Islet precursor cell (in vitro differentiated cells): ENCODE measurements at regions not wholly inside any gene's neighbourhood (a gene's known extent, or its start where the extent isn't known, plus 50 kb on each side); places are given as distances from the start of the nearest gene placed in this dataset.
"Not testable (repeated sequence)": the region's sequence is repeated elsewhere in the genome, so short reads cannot be mapped to it uniquely, and the experiment has no call there.

Source experiments
- DNase-seq: peaks from one replicate; pipeline ENCODE4 v3.0.0-alpha.2; 2018

DNA sequence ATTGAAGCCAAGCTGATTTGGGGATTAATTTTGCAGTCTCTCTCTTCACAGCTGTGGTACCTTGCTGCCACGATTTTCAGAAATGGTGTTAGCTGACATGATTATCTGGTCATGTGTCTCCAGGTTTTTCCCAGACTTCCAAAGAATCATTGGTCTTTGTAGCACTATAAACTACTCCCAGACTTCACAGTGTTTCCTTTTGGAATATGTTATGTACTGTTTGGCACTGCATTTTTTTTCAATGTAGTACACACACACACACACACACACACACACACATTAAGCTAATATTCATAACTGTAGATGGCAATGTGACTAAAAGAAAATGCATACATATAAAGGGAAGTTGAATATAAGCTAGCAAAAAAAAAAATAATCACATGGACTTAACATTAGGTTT is 856.6 kb upstream of the SPRY2 start:
- DNase-seq = no peak

DNA sequence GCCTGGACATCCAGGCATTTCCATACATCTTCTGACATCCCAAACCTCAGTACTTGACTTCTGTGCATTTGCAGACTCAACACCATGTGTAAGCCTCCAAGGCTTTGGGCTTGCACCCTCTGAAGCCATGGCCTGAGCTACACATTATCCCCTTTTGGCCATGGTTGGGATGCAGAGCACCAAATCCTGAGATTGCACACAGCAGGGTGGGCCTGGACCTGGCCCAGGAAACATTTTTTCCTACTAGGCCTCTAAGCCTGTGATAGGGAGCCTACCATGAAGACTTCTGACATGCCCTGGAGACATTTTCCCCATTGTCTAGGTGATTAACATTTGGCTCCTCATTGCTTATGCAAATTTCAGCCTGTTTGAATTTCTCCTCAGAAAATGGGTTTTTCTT is 853.4 kb upstream of the SPRY2 start:
- DNase-seq = no peak

DNA sequence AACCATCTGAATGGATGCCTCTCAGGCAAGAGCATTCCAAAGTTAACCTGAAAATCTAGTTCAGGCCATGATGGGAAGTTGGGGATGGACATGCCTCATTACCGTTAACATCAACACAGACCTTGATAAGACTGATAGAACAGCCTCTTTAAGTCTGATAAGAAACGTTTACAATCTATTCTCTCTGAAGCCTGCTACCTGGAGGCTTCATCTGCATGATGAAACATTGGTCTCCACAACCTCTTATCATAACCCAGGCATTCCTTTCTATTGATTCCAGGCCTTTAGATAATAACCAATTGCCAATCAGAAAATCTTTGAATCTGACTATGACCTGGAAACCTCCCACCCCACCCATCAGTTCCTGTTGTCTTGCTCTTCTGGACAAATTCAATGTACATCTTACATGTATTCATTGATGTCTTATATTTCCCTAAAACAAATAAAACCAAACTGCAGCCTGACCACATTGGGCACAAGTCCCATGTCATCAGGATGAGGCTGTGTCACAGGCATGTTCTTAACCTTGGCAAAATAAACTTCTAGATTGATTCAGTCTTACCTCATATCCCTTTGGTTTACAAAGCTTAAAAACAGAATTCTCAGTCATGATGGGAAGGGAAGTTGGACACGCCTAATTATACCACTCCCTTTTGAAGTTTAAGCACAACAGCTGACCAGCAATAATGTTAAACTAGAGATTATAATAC is 843.8 kb upstream of the SPRY2 start:
- no peak for DNase-seq

DNA sequence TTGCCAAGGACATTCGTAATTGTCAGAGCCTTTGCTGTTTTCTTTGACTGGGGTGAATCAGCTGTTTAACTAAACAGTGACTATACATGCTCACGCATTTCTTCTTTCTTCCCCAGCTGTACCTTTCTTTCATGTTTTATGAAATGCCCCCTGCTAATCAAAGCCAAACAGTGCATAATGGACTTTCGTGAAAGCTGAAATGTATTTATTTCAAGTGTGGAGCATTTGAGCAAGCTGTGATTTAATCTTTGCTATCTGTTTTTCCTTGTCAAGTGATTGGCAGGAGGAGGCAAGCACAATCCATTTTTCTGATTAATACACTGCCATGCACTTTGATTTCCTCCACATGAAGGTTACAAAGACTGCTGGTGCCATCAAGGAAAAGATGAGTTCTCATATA is 831.7 kb upstream of the SPRY2 start:
- DNase-seq = no peak

DNA sequence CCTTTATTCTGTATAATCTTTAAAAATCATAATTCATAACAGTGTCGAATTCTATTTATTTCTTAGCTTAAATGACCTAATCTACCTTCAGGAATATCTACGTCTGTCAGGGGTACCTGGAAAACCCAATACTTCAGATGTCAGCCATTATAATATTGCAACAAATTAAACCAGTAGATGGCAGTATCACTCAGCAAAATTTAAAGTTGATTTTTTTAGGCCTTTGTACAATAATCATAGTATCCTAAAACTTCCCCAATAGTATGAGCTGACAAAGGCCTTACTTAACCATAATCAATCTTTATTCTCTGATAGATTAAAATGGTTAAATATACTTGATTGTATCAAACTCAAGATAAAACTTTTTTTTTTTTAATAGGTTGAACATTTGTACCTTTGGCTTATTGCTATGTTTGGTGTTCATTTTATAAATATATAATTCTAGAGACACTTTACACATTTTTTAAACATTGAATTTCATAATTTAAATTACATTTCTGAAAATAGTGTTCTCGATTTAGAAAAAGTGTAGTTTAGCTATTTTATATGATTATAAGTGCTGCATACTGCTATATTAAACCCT is 830.2 kb upstream of the SPRY2 start:
- no peak for DNase-seq

DNA sequence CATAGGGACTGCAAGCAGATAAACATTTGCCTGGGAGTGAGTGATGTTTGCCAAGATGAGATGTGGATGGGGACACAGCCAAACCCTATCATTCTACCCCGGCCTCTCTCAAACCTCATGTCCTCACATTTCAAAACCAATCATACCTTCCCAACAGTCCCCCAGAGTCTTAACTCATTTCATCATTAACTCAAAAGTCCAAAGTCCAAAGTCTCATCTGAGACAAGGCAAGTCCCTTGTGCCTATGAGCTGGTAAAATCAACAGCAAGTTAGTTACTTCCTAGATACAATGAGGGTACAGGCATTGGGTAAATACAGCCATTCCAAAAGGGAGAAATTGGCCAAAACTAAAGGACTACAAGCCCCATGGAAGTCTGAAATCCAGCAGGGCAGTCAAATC is 822.9 kb upstream of the SPRY2 start:
- DNase-seq = not testable (repeated sequence)

DNA sequence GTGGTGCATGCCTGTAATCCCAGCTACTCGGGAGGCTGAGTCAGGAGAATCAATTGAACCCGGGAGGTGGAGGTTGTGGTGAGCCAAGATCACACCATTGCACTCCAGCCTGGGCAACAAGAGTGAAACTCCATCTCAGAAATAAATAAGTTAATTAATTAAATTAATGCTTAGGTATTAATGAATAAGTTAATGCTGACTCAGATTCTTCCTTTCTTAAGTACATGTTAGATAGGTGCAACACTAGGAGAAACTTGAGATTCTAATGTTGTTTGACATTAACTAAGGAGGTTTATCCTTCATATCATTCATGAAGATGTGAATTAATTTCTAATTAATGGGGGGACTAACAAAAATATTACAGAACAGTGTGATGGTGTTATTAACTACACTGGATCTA is 812.6 kb upstream of the SPRY2 start:
- DNase-seq = no peak

DNA sequence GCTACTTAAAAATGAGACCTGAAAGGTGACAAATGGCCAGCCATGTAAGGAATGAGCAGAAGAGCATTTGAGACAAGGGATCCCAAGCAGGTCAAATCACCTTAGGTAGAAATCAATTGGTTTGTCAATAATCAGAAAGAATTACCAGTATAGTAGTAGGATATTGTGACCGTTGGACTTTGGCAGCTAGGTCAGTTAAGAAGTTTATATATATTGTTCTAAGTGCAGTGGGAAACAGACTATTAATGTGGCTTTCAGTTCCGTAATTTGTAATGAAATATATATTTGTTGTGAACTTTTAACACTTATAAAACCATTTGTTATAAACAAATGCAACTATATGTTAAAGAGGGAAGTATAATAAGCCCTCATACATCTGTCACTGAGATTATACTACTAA is 807.9 kb upstream of the SPRY2 start:
- DNase-seq = no peak

DNA sequence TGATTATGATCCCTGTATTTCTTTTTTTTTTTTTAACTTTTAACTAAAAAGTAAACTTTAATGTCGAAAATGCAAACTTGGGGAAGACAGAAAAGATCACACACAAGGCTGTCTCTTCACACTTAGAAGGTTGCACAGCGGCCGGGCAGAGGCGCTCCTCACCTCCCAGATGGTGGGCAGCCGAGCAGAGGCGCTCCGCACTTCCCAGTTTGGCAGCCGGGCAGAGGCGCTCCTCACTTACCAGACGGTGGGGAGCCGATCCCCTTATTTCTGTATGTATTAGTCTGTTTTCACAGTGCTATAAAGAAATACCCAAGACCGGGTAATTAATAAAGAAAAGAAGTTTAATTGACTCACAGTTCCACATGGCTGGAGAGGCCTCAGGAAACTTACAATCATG is 805.6 kb upstream of the SPRY2 start:
- DNase-seq = not testable (repeated sequence)

DNA sequence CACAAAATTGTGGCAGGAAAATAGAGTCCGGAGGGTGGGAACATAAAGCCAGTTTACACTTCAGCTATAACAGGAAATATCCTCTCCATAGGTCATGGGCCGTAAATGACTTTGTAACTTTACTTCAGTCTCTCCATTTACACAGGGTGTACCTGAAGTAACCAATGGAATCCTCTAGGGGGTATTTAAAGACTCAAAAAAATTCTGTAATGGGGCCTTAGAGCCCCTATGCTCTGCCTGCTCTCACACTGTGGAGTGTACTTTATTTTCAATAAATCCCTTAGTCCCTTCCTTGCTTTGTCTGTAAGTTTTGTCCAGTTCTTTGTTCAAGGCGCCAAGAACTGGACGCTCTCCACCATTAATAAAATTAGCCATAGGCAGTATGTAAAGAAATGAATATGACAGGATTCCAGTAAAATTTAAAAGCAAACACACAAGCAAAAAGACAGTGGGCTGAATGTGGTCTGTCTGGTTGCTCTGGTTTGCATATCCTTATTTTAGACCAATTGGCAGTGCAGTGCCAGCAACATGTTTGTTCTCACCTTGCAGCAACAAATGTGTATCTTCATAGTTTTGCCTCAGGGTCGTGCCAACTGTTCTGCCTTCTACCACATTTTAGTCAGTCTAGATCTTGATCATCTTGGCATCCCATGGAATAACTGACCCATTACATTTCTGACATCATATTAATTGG is 801.5 kb upstream of the SPRY2 start:
- DNase-seq = no peak

DNA sequence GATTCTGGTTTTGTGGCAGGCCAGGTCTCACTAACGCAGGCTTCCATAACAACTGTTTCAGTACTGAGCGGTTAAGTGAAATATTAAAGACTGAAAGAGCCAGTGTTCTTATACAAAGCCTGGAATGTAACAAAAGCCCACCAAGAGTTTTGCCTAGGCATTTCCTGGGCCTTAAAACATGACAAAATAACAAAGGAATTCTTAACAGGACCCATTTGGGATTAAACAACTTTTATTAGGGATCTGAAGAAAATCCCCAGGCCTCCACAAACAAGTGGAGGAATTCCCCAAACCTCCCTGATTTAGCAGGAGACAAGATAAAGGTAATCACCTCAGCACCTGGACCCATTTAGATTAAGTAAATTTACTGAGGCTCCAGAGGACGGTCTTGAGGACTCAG is 799.7 kb upstream of the SPRY2 start:
- no peak for DNase-seq

DNA sequence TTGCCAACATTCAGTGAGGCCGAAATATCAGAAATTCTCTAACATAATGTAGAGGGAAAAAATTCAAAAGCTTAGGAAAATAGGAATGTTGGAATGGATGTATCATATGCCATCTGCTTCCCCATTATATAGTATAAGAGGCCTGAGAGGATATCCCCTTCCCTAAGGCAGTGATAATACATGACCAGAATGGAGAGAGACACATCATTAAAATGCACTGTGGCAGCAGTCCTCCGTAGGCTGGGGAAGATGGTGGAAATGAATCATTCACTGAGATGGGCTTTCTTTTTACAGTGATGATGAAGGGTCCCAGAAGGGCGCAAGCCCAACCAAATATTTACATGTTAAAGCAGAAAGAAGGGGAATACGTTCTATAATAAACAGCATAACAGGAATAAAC is 799.1 kb upstream of the SPRY2 start:
- no peak for DNase-seq

DNA sequence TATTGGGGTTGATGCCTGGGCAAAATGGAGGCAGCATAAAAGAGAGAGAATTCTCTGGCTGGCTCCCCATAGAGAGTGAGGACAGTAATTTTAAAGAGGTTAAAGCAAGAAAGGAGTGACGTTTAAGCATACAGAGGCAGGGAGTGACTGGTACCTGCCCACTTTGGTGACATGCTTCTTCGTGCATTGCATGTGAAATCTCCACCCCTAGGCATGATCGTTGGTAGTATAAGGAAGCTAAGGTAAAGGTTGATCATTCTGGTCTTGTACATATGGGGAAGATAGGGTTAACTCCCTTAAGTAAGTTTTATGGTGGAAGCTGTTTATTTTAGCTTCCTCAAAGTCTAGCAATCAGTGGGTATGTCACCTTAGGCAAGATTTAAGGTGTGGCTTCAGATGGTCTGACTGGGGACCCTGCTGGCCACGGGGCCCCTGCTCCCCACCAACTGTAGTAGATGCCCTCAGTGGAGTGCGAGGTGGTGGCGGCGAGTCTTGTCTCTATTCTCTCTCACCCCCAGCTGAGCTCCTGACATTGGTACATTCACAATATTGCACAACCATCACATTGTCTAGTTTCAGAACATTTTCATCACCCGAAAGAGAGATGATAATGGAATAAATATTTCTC is 797.5 kb upstream of the SPRY2 start:
- DNase-seq = no peak

DNA sequence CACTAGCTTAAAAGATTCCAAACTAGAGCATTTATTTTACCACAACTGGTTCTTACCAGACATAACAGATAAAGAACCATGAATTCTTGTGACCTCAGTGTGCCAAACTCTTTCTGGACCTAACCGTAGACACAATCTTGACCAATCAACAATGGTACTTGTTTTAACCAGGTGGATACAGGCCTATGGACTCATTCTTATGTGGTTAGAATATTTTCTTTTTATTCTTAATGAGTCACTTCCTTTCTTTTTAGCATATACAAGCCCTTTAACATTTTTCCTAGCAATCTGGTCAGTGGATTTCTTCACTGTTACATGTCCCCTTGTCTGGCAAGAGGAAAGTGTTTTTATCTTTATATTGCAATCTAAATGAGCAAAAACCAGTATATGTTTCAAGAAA is 792.1 kb upstream of the SPRY2 start:
- DNase-seq = no peak

DNA sequence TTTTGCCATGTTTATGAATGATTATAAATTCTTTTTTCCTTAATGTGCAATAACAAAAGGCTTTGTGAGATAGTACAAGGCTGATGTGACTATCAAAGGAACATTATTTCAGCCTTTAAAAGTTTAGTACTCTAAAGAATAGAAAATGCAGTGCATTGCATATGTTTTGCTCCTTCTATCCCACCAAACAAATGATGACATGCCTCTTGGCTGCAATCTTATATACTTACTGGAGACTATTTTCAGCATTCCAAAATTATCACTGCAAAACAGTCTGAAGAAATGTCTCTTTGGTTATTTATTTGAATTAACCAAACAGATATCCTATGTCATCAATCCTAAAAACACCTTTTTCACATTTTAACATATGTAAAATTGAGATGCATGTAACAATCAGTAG is 776.5 kb upstream of the SPRY2 start:
- DNase-seq = no peak

DNA sequence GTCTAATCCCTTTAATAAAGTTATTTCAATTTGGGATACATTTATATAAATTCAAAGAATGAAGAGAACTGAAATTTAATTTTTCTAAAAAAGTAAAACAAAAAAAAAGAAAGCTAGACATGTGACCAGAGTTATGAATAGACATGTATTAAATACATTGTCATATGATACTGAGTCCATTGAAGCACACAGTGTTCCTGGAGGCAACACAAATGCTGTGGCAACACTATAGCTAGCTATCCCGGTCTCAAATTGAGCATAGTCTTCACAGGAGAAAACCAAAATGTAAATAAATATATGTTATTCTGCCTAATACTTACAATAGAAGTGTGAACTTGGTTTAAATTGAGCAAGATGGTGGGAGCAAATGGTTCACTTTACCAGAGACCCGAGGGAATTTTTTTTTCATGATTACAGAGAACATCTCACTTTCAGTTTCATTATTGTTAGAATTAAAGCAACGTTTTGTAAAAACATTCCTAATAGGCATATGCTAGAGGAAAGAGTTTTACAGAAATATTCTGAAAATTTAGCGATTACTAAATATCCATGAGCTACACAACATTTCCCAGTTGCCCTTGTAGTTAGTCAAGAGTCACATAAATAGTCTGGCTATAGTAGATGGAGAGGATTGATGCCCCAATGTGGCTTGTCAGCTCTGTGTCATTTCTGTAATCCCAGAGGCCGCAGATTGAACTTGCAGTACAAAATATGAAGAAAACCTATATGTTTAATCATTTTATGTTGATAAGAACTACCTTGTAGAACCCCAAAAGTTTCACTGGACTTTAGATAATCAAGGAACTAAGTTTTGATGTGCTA is 775.7 kb upstream of the SPRY2 start:
- DNase-seq = no peak

DNA sequence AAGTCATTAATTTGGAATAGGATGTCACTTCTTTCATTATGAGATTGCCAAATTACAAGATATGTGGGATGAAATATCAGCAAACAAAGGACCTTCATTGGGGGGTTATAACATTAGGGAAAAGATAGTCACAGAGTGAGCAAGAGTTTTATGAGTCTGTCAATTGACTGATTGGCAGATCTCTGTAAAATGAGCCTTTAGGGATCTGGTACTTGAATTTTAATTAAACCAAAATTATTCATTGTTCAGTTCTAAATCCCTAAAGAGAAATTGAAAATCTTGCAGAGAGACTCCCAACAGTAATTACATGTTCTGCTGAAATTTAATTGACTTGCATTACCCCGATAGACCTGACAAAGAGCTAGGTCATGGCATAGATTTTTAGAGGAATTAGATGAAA is 768.1 kb upstream of the SPRY2 start:
- no peak for DNase-seq

DNA sequence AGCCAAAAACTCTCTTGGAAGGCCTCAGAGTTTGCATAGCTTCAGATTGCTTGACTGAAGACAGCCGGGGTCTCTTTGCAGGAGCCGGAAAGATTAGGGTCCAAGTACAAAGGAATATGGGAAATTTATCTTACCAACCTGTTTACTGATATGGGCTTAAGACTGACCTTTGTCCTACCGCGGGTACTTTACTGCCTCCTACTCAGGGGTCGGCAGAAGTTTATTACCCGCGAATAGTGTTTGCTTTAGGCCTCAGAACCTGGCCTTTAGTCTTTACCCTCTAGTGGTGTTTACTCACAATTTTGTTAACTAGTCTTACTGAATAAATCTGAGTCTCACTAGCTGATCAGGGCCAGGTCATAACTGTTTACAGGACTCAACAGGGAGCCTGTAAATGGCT is 765.4 kb upstream of the SPRY2 start:
- DNase-seq = no peak

DNA sequence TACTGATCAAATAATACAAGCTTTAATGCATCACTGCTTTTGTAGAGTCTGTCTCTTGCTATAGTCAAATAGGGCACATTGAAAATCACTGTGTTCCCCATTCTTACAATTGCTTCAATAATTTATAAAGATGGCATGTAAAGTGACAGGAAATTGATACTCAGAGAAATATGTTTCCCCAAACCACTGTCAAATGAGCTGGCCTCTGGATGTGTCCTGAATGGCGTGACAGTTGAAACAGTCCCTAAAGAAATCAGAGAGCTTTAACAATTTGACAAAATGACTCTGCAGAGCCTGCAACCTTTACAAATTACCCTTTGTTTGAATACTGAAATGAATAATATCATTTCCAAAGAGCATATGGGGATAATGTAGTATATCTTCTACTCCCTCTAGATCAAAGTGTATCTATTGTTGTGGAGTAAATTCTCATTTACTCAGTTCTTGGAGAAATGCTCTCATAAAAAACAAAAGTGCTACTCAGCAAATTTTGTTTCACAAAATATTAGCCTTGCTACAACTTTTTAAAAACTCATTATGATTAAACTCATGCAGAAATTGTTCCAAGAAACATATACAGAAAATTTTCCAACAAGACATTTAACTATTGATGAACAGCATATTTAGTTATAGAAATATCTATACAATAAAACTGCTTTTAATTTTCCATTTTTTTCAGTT is 763.2 kb upstream of the SPRY2 start:
- no peak for DNase-seq

DNA sequence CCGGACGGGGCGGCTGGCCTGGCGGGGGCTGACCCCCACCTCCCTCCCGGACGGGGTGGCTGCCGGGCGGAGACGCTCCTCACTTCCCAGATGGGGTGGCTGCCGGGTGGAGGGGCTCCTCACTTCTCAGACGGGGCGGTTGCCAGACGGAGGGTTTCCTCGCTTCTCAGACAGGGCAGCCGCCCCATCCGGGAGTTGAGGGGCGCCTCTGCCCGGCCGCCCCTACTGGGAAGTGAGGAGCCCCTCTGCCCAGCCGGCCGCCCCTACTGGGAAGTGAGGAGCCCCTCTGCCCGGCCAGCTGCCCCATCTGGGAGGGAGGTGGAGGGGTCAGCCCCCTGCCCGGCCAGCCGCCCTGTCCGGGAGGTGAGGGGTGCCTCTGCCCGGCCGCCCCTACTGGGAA is 761.1 kb upstream of the SPRY2 start:
- DNase-seq = not testable (repeated sequence)

DNA sequence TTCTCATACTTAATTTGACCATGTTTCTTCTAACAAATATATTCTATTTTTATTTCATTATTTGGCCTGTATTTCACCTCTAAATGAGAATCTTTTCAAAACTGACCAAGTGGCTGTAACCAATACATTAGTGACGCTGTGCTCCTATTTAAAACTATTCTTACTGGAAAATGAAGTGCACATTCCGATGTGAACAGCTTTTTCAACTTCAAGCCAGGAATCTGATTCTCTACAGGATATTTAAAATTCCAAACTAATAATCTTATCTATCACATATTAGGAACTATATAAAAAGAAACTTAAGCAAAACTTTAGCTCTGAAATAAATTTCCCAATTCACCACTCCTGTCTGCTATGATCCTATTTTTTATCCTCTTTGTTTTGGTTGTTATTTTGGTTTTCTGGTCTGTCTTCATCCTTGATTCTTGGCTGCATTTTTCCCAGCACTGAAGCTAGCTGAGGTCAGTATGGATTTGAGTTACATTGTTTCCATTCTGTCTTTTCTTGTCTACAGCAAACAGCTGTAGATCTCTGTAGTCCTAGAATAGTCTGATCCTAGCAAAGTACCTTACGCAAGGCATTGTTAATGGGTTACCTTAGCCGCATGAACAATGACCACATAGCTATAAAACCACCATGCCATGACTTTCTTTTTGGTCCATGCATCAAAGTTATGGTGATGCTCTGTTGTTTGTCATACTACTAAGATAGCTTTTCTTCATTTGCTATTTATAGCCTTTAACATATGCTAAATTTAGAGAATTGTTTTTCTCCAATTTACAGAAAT is 748.6 kb upstream of the SPRY2 start:
- DNase-seq = no peak
